GM10248 (cell line): ENCODE measurements at regions not wholly inside any gene's neighbourhood (a gene's known extent, or its start where the extent isn't known, plus 50 kb on each side); places are given as distances from the start of the nearest gene placed in this dataset.

Experiments used
- CTCF ChIA-PET: fragments of 300-600 bp; sonication (Branson Sonifier 250); formaldehyde crosslinking; extraction: SDS; loops from one replicate; lab custom pipeline; 2021; ENCODE audit warnings: antibody characterized with exemption; lab: Yijun Ruan, JAX
- POLR2A ChIA-PET: fragments of 350-650 bp; sonication (Branson Sonifier 250); formaldehyde crosslinking; extraction: SDS; loops from one replicate; lab custom pipeline; 2020; ENCODE audit warnings: antibody characterized with exemption; lab: Yijun Ruan, JAX
- DNase-seq: peaks from one replicate; pipeline ENCODE4 v3.0.0; 2012; ENCODE audit errors: extremely low spot score
- CTCF ChIP-seq: IDR thresholded peaks from 2 replicates; pipeline ENCODE4 v1.5.1; 2012; ENCODE audit warnings: mild to moderate bottlenecking, low read depth; ENCODE audit errors: extremely low read depth, missing control alignments, control extremely low read depth

- no peak for TF ChIP-seq CTCF
- CTCF ChIA-PET, result no interaction called here
- POLR2A ChIA-PET, result no interaction called here
- no peak for DNase-seq
Observed at GRCh38 chr17:71664861-71665260, 456.0 kb upstream of the SOX9 start.

- ChIA-PET POLR2A (no interaction called here), CTCF (interaction anchor here (1.1 to 1.9 kb wide), 2 partner anchors 9 to 31 kb away, joined by 5 to 7 read pairs; no protein-coding TSS in a partner anchor)
- TF ChIP-seq CTCF, result no peak
- no peak for DNase-seq
Observed at GRCh38 chr17:71666047-71666446, 454.8 kb upstream of the SOX9 start.

GRCh38 chr17:71667661-71668060 is 453.2 kb upstream of the SOX9 start:
- DNase-seq, result no peak
- CTCF ChIA-PET, result interaction anchor here (1.4 kb wide), 1 partner anchor 15 kb away, joined by 3 read pairs; no protein-coding TSS in a partner anchor
- no peak for TF ChIP-seq CTCF
- POLR2A ChIA-PET, result no interaction called here

- no peak for DNase-seq
- CTCF ChIA-PET, result interaction anchor here (1.4 kb wide), 1 partner anchor 17 kb away, joined by 3 read pairs; no protein-coding TSS in a partner anchor
- POLR2A ChIA-PET, result no interaction called here
- TF ChIP-seq CTCF, result no peak
Observed at GRCh38 chr17:71668807-71669206, 452.0 kb upstream of the SOX9 start.

- ChIA-PET CTCF (interaction anchor here (1.2 kb wide), 1 partner anchor 9 kb away, joined by 3 read pairs; no protein-coding TSS in a partner anchor), POLR2A (no interaction called here)
- DNase-seq, result no peak
- no peak for TF ChIP-seq CTCF
Observed at GRCh38 chr17:71677439-71677838, 443.4 kb upstream of the SOX9 start.

GRCh38 chr17:71679832-71680231 is 441.0 kb upstream of the SOX9 start:
- DNase-seq, result no peak
- ChIA-PET CTCF (no interaction called here), POLR2A (no interaction called here)
- TF ChIP-seq CTCF, result no peak
